ENCODE measurements at regions not wholly inside any gene's neighbourhood (a gene's known extent, or its start where the extent isn't known, plus 50 kb on each side); places are given as distances from the start of the nearest gene placed in this dataset.
"Not testable (repeated sequence)": the region's sequence is repeated elsewhere in the genome, so short reads cannot be mapped to it uniquely, and the experiment has no call there.

- in situ Hi-C loops (cut with MboI; ENCODE audit: low pct_unique_long_range_greater_than_20kb in 2 of 9, low sequenced_read_pairs in 9 of 9, unreplicated experiment in 9 of 9); H3K4me3 ChIP-seq: not testable (repeated sequence)
- WGBS, 10 experiments = 17 to 46% (median 31%) methylated on average over 5 of the region's 5 CpGs
Observed at GRCh38 chr21:10325546-10325945, 195.8 kb upstream of the TPTE start.

DNA sequence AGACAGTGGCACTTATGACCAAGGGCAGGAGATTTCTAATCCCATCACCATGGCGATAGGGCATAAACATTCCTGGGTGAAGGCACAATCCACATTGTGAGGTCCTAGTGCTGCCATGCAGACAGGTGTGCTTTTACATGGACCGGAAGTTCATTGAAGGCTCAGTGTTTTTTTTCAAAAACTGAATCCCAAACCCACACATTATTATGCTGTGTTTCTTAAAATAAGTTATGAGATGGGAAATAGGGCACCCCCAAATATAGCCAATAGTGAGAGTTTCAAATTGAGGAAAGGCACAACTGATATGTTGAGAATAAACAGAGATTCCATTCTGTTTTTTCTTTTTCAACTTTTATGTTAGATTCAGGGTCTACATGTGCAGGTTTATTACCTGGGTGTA is 195.2 kb upstream of the TPTE start:
- 33 to 77% (median 59%) methylated on average over 2 of the region's 2 CpGs for WGBS, 10 experiments
- ATAC-seq (replicated peaks in 6 of 8); in situ Hi-C loops (cut with MboI; ENCODE audit: low pct_unique_long_range_greater_than_20kb in 2 of 9, low sequenced_read_pairs in 9 of 9, unreplicated experiment in 9 of 9); H3K4me3 ChIP-seq; H3K4me1 ChIP-seq (replicated peaks in 1 of 2); H3K27ac ChIP-seq: not testable (repeated sequence)

More at GRCh38 chr21:10325546-10325945, 195.8 kb upstream of the TPTE start:
- H3K4me1 ChIP-seq (replicated peaks in 1 of 2); ATAC-seq (replicated peaks in 6 of 8); H3K27ac ChIP-seq: not testable (repeated sequence)

DNA sequence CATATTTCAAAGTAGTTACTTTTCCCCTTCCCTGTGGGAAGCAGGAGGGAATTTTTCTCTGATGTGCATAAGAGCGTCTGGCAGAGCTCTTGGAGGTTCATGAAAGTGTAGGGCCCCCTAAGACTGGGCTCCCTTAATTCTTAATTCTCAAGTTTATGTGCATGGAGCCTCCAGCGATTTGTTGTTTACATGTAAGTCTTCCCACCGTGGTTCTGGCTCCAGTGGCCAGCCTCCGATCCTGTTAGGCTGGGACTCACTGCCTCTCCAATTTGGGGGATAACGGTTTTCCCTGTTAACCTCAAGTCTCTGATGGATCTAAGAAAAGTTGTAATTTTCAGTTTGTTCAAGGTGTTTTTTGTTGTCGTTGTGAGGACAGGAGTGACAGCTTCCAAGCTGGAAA is 192.7 kb upstream of the TPTE start:
- WGBS, 10 experiments = 5 to 34% (median 14%) methylated on average over 1 to 6 of the region's 6 CpGs
- H3K4me1 ChIP-seq (replicated peaks in 1 of 2); H3K27ac ChIP-seq; ATAC-seq (replicated peaks in 6 of 8); H3K4me3 ChIP-seq; in situ Hi-C loops (cut with MboI; ENCODE audit: low pct_unique_long_range_greater_than_20kb in 2 of 9, low sequenced_read_pairs in 9 of 9, unreplicated experiment in 9 of 9): not testable (repeated sequence)

- H3K4me3 ChIP-seq; ATAC-seq (replicated peaks in 6 of 8); in situ Hi-C loops (cut with MboI; ENCODE audit: low pct_unique_long_range_greater_than_20kb in 2 of 9, low sequenced_read_pairs in 9 of 9, unreplicated experiment in 9 of 9); H3K27ac ChIP-seq; H3K4me1 ChIP-seq (replicated peaks in 1 of 2): not testable (repeated sequence)
- WGBS, 10 experiments = 27 to 63% (median 47%) methylated on average over 8 to 10 of the region's 10 CpGs
Observed at GRCh38 chr21:10330641-10331119, 190.7 kb upstream of the TPTE start.

DNA sequence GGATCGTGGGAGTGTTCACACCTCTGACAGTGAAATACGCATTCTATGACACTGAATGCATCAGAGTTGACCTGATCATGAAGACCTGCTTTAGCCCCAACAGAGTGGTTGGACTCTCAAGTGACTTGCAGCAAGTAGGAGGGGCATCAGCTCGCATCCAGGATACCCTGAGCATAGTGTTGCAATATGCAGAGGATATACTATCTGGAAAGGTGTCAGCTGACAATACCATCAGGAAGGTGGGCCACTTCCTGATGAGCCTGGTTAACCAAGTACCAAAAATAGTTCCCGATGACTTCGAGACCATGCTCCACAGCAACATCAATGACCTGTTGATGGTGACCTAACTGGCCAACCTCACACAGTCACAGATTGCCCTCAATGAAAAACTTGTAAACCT is 190.2 kb upstream of the TPTE start:
- H3K27ac ChIP-seq = peak overlapping the region in 1 of 2 donors; percentile 35
- 19 to 66% (median 49%) methylated on average over 5 of the region's 5 CpGs for WGBS, 10 experiments
- ATAC-seq (replicated peaks in 6 of 8); H3K4me3 ChIP-seq; H3K4me1 ChIP-seq (replicated peaks in 1 of 2); in situ Hi-C loops (cut with MboI; ENCODE audit: low pct_unique_long_range_greater_than_20kb in 2 of 9, low sequenced_read_pairs in 9 of 9, unreplicated experiment in 9 of 9): not testable (repeated sequence)

GRCh38 chr21:10332935-10333334 is 188.4 kb upstream of the TPTE start:
- H3K4me1 ChIP-seq (replicated peaks in 1 of 2); in situ Hi-C loops (cut with MboI; ENCODE audit: low pct_unique_long_range_greater_than_20kb in 2 of 9, low sequenced_read_pairs in 9 of 9, unreplicated experiment in 9 of 9); H3K4me3 ChIP-seq; H3K27ac ChIP-seq: not testable (repeated sequence)
- peak in 2 of 8 experiments; percentile 31 to 63 for ATAC-seq (replicated peaks in 6 of 8)
- no CpG with 5 or more reads among the region's 2 CpGs for WGBS, 10 experiments

GRCh38 chr21:10334391-10334790 is 187.0 kb upstream of the TPTE start:
- H3K4me3 ChIP-seq; in situ Hi-C loops (cut with MboI; ENCODE audit: low pct_unique_long_range_greater_than_20kb in 2 of 9, low sequenced_read_pairs in 9 of 9, unreplicated experiment in 9 of 9); ATAC-seq (replicated peaks in 6 of 8); H3K27ac ChIP-seq; H3K4me1 ChIP-seq (replicated peaks in 1 of 2): not testable (repeated sequence)
- WGBS, 10 experiments = 14 to 68% (median 39%) methylated on average over 3 to 6 of the region's 6 CpGs

DNA sequence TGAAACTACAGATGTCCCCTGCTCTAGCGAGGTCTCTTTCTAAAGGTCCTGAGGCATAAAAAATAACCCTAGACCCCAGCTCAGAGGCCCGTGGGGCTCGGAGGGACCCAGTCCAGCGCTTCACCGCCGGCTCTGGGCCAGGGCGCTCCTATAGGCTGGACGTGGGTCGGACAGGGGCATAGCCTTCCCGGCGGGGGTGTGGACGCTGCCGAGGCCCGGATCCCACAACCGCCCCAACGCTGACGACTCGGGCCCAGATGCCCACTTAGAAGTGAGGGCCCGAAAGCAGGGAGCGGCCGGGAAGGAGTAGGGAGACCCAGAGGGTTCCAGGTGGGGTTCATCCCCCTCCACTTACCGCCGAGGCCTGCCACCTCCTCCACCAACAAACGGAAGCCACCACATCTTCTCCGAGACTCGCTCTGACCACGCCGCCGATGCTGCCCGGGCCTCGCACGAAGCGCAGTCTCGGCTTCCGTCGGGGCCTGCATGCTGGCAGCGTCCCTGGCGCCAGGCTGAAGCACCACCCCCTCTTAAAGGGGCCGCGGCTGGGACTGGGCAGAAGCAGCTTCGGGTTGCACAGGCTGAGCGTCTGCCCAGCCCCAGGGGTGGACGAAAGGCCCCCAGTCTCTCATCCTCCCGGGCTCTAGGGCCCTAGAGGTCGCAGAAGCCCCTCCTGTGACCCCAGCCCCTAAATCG is 179.0 kb upstream of the TPTE start:
- H3K4me1 ChIP-seq (replicated peaks in 1 of 2); H3K27ac ChIP-seq; in situ Hi-C loops (cut with MboI; ENCODE audit: low pct_unique_long_range_greater_than_20kb in 2 of 9, low sequenced_read_pairs in 9 of 9, unreplicated experiment in 9 of 9); H3K4me3 ChIP-seq: not testable (repeated sequence)
- WGBS, 10 experiments = no CpG with 5 or more reads among the region's 46 CpGs
- peak in 4 of 8 experiments; percentile 44 to 97 (median 88) for ATAC-seq (replicated peaks in 6 of 8)

- WGBS, 10 experiments = 17 to 73% methylated on average over 3 of the region's 52 CpGs; no CpG with 5 or more reads in 8 of the 10 experiments
- ATAC-seq (replicated peaks in 6 of 8); in situ Hi-C loops (cut with MboI; ENCODE audit: low pct_unique_long_range_greater_than_20kb in 2 of 9, low sequenced_read_pairs in 9 of 9, unreplicated experiment in 9 of 9); H3K27ac ChIP-seq; H3K4me1 ChIP-seq (replicated peaks in 1 of 2); H3K4me3 ChIP-seq: not testable (repeated sequence)
Observed at GRCh38 chr21:10343146-10343935, 178.0 kb upstream of the TPTE start.

- in situ Hi-C loops (cut with MboI; ENCODE audit: low pct_unique_long_range_greater_than_20kb in 2 of 9, low sequenced_read_pairs in 9 of 9, unreplicated experiment in 9 of 9); H3K4me1 ChIP-seq (replicated peaks in 1 of 2); H3K4me3 ChIP-seq; H3K27ac ChIP-seq; ATAC-seq (replicated peaks in 6 of 8): not testable (repeated sequence)
- 2 to 52% (median 11%) methylated on average over 1 to 5 of the region's 5 CpGs; no CpG with 5 or more reads in 1 of the 10 experiments for WGBS, 10 experiments
Observed at GRCh38 chr21:10344266-10344665, 177.1 kb upstream of the TPTE start.

GRCh38 chr21:10345178-10345612 is 176.2 kb upstream of the TPTE start:
- H3K4me3 ChIP-seq; H3K4me1 ChIP-seq (replicated peaks in 1 of 2); H3K27ac ChIP-seq; in situ Hi-C loops (cut with MboI; ENCODE audit: low pct_unique_long_range_greater_than_20kb in 2 of 9, low sequenced_read_pairs in 9 of 9, unreplicated experiment in 9 of 9); ATAC-seq (replicated peaks in 6 of 8): not testable (repeated sequence)
- 0 to 18% (median 0%) methylated on average over 1 to 3 of the region's 3 CpGs; no CpG with 5 or more reads in 3 of the 10 experiments for WGBS, 10 experiments

GRCh38 chr21:10346249-10346648 is 175.1 kb upstream of the TPTE start:
- H3K27ac ChIP-seq; H3K4me3 ChIP-seq; in situ Hi-C loops (cut with MboI; ENCODE audit: low pct_unique_long_range_greater_than_20kb in 2 of 9, low sequenced_read_pairs in 9 of 9, unreplicated experiment in 9 of 9); ATAC-seq (replicated peaks in 6 of 8); H3K4me1 ChIP-seq (replicated peaks in 1 of 2): not testable (repeated sequence)
- WGBS, 10 experiments = 6 to 51% (median 24%) methylated on average over 1 to 3 of the region's 5 CpGs; no CpG with 5 or more reads in 3 of the 10 experiments

DNA sequence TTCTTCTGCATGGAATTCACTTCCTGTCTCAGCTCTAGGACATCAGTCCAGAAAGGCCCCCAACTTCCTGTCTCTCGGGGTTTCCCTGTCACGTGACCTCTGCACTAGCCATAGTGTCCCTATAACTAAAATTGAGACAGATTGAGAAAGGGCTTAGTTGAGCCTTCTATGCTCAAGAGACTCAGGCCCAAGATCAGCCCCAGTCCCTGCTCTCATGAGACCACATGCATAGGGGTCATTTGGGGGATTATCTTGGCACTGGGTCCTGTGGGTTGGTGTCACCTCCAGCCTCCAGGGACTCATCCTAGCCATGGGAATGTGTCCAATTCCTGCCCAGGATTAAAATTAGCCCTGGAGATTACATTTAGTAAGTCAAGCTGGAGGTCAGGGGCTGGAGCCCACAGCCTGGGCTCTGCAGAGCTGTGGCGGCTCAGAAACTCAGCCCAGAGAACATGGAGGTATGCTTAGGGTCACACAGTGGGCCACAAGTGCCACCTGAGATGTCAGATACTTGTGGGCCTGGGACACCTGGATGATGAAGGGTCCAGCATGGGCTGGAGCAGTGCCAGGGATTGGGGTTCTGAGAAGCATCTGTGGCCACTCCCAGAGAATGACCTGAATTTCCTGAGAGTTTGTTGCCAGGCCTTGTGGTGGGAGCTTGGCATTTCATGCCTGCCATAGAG is 174.3 kb upstream of the TPTE start:
- H3K27ac ChIP-seq; in situ Hi-C loops (cut with MboI; ENCODE audit: low pct_unique_long_range_greater_than_20kb in 2 of 9, low sequenced_read_pairs in 9 of 9, unreplicated experiment in 9 of 9); H3K4me1 ChIP-seq (replicated peaks in 1 of 2); H3K4me3 ChIP-seq; ATAC-seq (replicated peaks in 6 of 8): not testable (repeated sequence)
- 0 to 60% (median 33%) methylated on average over 1 of the region's 3 CpGs; no CpG with 5 or more reads in 3 of the 10 experiments for WGBS, 10 experiments

Measured in motor neuron (in vitro differentiated cells).